GM12878 (cell line): ENCODE measurements at regions not wholly inside any gene's neighbourhood (a gene's known extent, or its start where the extent isn't known, plus 50 kb on each side); places are given as distances from the start of the nearest gene placed in this dataset.

Source experiments
- ATAC-seq: fragments of 200-7000 bp; cut with Tn5 transposase; 3 replicates; pipeline ENCODE4 v1.9.1; 2020; ENCODE audit warnings: mild to moderate bottlenecking, moderate library complexity
- BruUV-seq: library from RNA; stranded (reverse); fragments of 400-500 nt; replicated peaks from 2 replicates; lab custom pipeline; 2021; lab: Mats Ljungman, UMichigan
- CTCF ChIA-PET: fragments of 300-600 bp; sonication (Branson Sonifier 250); formaldehyde crosslinking; extraction: SDS; loops from one replicate; lab custom pipeline; 2021; ENCODE audit warnings: inconsistent platforms; lab: Yijun Ruan, JAX
- POLR2A ChIA-PET: fragments of 350-600 bp; formaldehyde crosslinking; extraction: SDS; loops from one replicate; lab custom pipeline; 2021; ENCODE audit warnings: inconsistent platforms; lab: Charles Lee
- RAD21 ChIA-PET: fragments of 300-600 bp; sonication (Branson Sonifier 250); formaldehyde crosslinking; loops from one replicate; lab custom pipeline; 2023; ENCODE audit warnings: antibody characterized with exemption; ENCODE audit not compliant: unreplicated experiment; lab: Charles Lee
- SMC1A ChIA-PET: fragments of 300-600 bp; sonication (Branson Sonifier 250); formaldehyde crosslinking; loops from one replicate; lab custom pipeline; 2023; ENCODE audit not compliant: unreplicated experiment, uncharacterized antibody; lab: Charles Lee
- DNase-seq: peaks from one replicate; pipeline ENCODE4 v3.0.0-alpha.2; 2011; ENCODE audit warnings: low read depth, low spot score
- FAIRE-seq: peaks from 3 replicates; lab custom pipeline; 2011; peaks lifted over from hg19 to GRCh38; lab: Jason Lieb, UNC
- H2AFZ ChIP-seq: 2 replicates; pipeline ENCODE4 v1.6.0; 2011; ENCODE audit warnings: low read depth, low read length, control low read depth; ENCODE audit not compliant: control insufficient read depth
- H3K27ac ChIP-seq: 2 replicates; pipeline ENCODE4 v1.5.1; 2011; ENCODE audit warnings: control low read depth; ENCODE audit not compliant: control insufficient read depth, insufficient read depth
- H3K27me3 ChIP-seq, 2 experiments: replicated peaks in 1 of 2; 2 replicates each; pipeline versions ENCODE4 v1.6.0 to v1.6.1; 2011; ENCODE audit warnings: low read length in 1 of 2; ENCODE audit not compliant: control insufficient read depth in 2 of 2, insufficient read depth in 2 of 2
- H3K36me3 ChIP-seq, 2 experiments: 2 replicates each; pipeline ENCODE4 v1.5.1; 2011; ENCODE audit warnings: low read length in 1 of 2; ENCODE audit not compliant: control insufficient read depth in 2 of 2, insufficient read depth in 2 of 2
- H3K4me1 ChIP-seq: 2 replicates; pipeline ENCODE4 v1.6.1; 2011; ENCODE audit warnings: mild to moderate bottlenecking, low read length, moderate library complexity, mixed read lengths; ENCODE audit not compliant: control insufficient read depth, insufficient read depth
- H3K4me2 ChIP-seq: 2 replicates; pipeline ENCODE4 v1.6.0; 2011; ENCODE audit warnings: control low read depth; ENCODE audit not compliant: control insufficient read depth, insufficient read depth
- H3K4me3 ChIP-seq: fragments of 200-600 bp; sonication (generic); 2 replicates; pipeline ENCODE4 v1.5.1; 2016
- H3K79me2 ChIP-seq: 2 replicates; pipeline ENCODE4 v1.6.0; 2011; ENCODE audit warnings: low read length; ENCODE audit not compliant: control insufficient read depth, insufficient read depth
- H3K9ac ChIP-seq: 2 replicates; pipeline ENCODE4 v1.8.0; 2011; ENCODE audit warnings: low read length, control low read depth, mixed read lengths; ENCODE audit not compliant: control insufficient read depth, insufficient read depth
- H3K9me3 ChIP-seq: replicated peaks from 3 replicates; pipeline ENCODE4 v1.5.1; 2011; ENCODE audit warnings: mild to moderate bottlenecking, low read length; ENCODE audit not compliant: control insufficient read depth, insufficient read depth
- H4K20me1 ChIP-seq: 2 replicates; pipeline ENCODE4 v1.6.0; 2011; ENCODE audit not compliant: control insufficient read depth, insufficient read depth
- GATAD2B ChIP-seq: fragments of 450-650 bp; conservative IDR thresholded peaks from 2 replicates; pipeline ENCODE4 v1.6.1; 2017; ENCODE audit warnings: low read depth, mild to moderate bottlenecking, moderate library complexity
- KAT2A ChIP-seq: conservative IDR thresholded peaks from 2 replicates; pipeline ENCODE4 v1.6.1; 2011; ENCODE audit warnings: low read depth, low read length; ENCODE audit not compliant: control insufficient read depth
- MTA3 ChIP-seq: IDR thresholded peaks from 2 replicates; pipeline ENCODE4 v1.6.1; 2012; ENCODE audit warnings: low read length, inconsistent platforms, borderline replicate concordance
- NR2F1 ChIP-seq: fragments of 450-650 bp; conservative IDR thresholded peaks from 2 replicates; pipeline ENCODE4 v1.6.1; 2017; ENCODE audit warnings: mild to moderate bottlenecking
- RCOR1 ChIP-seq: conservative IDR thresholded peaks from 2 replicates; pipeline ENCODE4 v1.6.1; 2012; ENCODE audit warnings: low read depth, low read length, improper control_type of control experiment
- RELB ChIP-seq: fragments of 450-650 bp; IDR thresholded peaks from 2 replicates; pipeline ENCODE4 v1.6.1; 2017; ENCODE audit warnings: low read depth, mild to moderate bottlenecking, moderate library complexity
- SUZ12 ChIP-seq: fragments of 200-600 bp; sonication (generic); IDR thresholded peaks from one replicate; pipeline ENCODE4 v1.6.1; 2018; ENCODE audit warnings: antibody characterized with exemption, mild to moderate bottlenecking; ENCODE audit not compliant: unreplicated experiment
- ZBTB11 ChIP-seq: fragments of 450-650 bp; formaldehyde crosslinking; IDR thresholded peaks from 2 replicates; pipeline ENCODE4 v1.5.0; 2022; ENCODE audit warnings: mild to moderate bottlenecking, missing genetic modification characterization
- ZNF207 ChIP-seq: fragments of 450-650 bp; IDR thresholded peaks from 2 replicates; pipeline ENCODE4 v1.6.1; 2014; ENCODE audit warnings: antibody characterized with exemption, mild to moderate bottlenecking, borderline replicate concordance
- WGBS: methylation state at CpG from one replicate; pipeline ENCODE4 v1.1.6; 2016; ENCODE audit warnings: low lambda C conversion rate; ENCODE audit not compliant: insufficient replicate concordance, insufficient coverage; ENCODE audit errors: missing lambda C conversion rate; 5-methylcytosine and 5-hydroxymethylcytosine counted together
- in situ Hi-C: fragments of 300-500 bp; cut with MboI; formaldehyde crosslinking; loops from 9 replicates; pipeline ENCODE4 v1.14.3; 2018; ENCODE audit warnings: mixed read lengths
- intact Hi-C: fragments of 100-400 bp; cut with micrococcal nuclease; formaldehyde crosslinking; loops from one replicate; pipeline ENCODE4 v1.14.2; 2022; ENCODE audit not compliant: unreplicated experiment

- TF ChIP-seq ZBTB11 (CRISPR knock-in tag) (no peak), GATAD2B (no peak), SUZ12 (no peak), MTA3 (no peak), NR2F1 (no peak), ZNF207 (no peak), KAT2A (no peak)
Observed at GRCh38 chr10:118163217-118163616, 116.5 kb upstream of the RAB11FIP2 start (continued).

GRCh38 chr10:118161461-118162246 lies 114.9 kb upstream of the RAB11FIP2 start:
- TF ChIP-seq RELB (no peak), RCOR1 (no peak)
- in situ Hi-C loops = no loop called here

More at GRCh38 chr10:118161461-118162246, 114.9 kb upstream of the RAB11FIP2 start:
- Histone ChIP-seq H2AFZ (no peak overlapping the region), H3K27me3 (no peaks in the 10 kb centered on the region), H3K4me2 (no peak overlapping the region), H3K9ac (no peak overlapping the region), H3K4me1 (no peaks in the 10 kb centered on the region), H3K4me3 (no peak overlapping the region), H3K27ac (no peak overlapping the region), H3K79me2 (no peaks in the 10 kb centered on the region), H3K9me3 (no peaks in the 10 kb centered on the region), H3K36me3 (no peaks in the 10 kb centered on the region), H4K20me1 (no peaks in the 10 kb centered on the region)
- BruUV-seq = no TSS peak
- intact Hi-C loops = no loop called here
- POLR2A ChIA-PET = no interaction called here
- 45% methylated on average over 6 of the region's 6 CpGs for WGBS
- ATAC-seq (no peak), FAIRE-seq (no peak), DNase-seq (no peak)
- CTCF ChIA-PET = no interaction called here
- RAD21 ChIA-PET = no interaction called here
- SMC1A ChIA-PET = interaction anchor here (0.6 kb wide), 1 partner anchor 12 kb away, joined by 3 read pairs; no protein-coding TSS in a partner anchor
